ENCODE measurements at regions not wholly inside any gene's neighbourhood (a gene's known extent, or its start where the extent isn't known, plus 50 kb on each side); places are given as distances from the start of the nearest gene placed in this dataset.
"Not testable (repeated sequence)": the region's sequence is repeated elsewhere in the genome, so short reads cannot be mapped to it uniquely, and the experiment has no call there.

GRCh38 chr5:32842813-32843530 lies 131.9 kb downstream of the NPR3 start:
- DNase-seq (ENCODE audit: low read depth, low spot score) = no peak

GRCh38 chr5:32843531-32843895 lies 132.4 kb downstream of the NPR3 start:
- DNase-seq (ENCODE audit: low read depth, low spot score) = no peak

GRCh38 chr5:32845171-32845570 lies 134.1 kb downstream of the NPR3 start:
- DNase-seq (ENCODE audit: low read depth, low spot score) = no peak

GRCh38 chr5:32848120-32848519 lies 137.0 kb downstream of the NPR3 start:
- no peak for DNase-seq (ENCODE audit: low read depth, low spot score)

GRCh38 chr5:32848681-32849080 lies 137.6 kb downstream of the NPR3 start:
- no peak for DNase-seq (ENCODE audit: low read depth, low spot score)

- no peak for DNase-seq (ENCODE audit: low read depth, low spot score)
These were observed 139.8 kb downstream of the NPR3 start for GRCh38 chr5:32850817-32851496.

- DNase-seq (ENCODE audit: low read depth, low spot score) = peak; percentile 8
These were observed 140.5 kb downstream of the NPR3 start for GRCh38 chr5:32851559-32852173.

GRCh38 chr5:32852535-32852934 lies 141.4 kb downstream of the NPR3 start:
- DNase-seq (ENCODE audit: low read depth, low spot score) = peak; percentile 78

GRCh38 chr5:32852976-32853375 lies 141.9 kb downstream of the NPR3 start:
- DNase-seq (ENCODE audit: low read depth, low spot score) = no peak

- DNase-seq (ENCODE audit: low read depth, low spot score) = no peak
These were observed 143.4 kb downstream of the NPR3 start for GRCh38 chr5:32854473-32854872.

GRCh38 chr5:32859211-32859641 lies 148.1 kb downstream of the NPR3 start:
- no peak for DNase-seq (ENCODE audit: low read depth, low spot score)

GRCh38 chr5:32865475-32865874 lies 154.4 kb downstream of the NPR3 start:
- no peak for DNase-seq (ENCODE audit: low read depth, low spot score)

- no peak for DNase-seq (ENCODE audit: low read depth, low spot score)
These were observed 155.0 kb downstream of the NPR3 start for GRCh38 chr5:32866138-32866537.

- DNase-seq (ENCODE audit: low read depth, low spot score) = no peak
These were observed 158.1 kb downstream of the NPR3 start for GRCh38 chr5:32869216-32869615.

GRCh38 chr5:32876791-32877190 lies 165.7 kb downstream of the NPR3 start:
- no peak for DNase-seq (ENCODE audit: low read depth, low spot score)

- not testable (repeated sequence) for DNase-seq (ENCODE audit: low read depth, low spot score)
These were observed 168.2 kb downstream of the NPR3 start for GRCh38 chr5:32879364-32879763.

- no peak for DNase-seq (ENCODE audit: low read depth, low spot score)
These were observed 169.7 kb downstream of the NPR3 start for GRCh38 chr5:32880796-32881195.

GRCh38 chr5:32887390-32887789 lies 176.3 kb downstream of the NPR3 start:
- DNase-seq (ENCODE audit: low read depth, low spot score) = no peak

- DNase-seq (ENCODE audit: low read depth, low spot score) = no peak
These were observed 178.0 kb downstream of the NPR3 start for GRCh38 chr5:32889078-32889477.

- DNase-seq (ENCODE audit: low read depth, low spot score) = no peak
These were observed 192.5 kb downstream of the NPR3 start for GRCh38 chr5:32903613-32904012.

GRCh38 chr5:32908641-32909040 lies 197.5 kb downstream of the NPR3 start:
- DNase-seq (ENCODE audit: low read depth, low spot score) = no peak

GRCh38 chr5:32909207-32909606 lies 198.1 kb downstream of the NPR3 start:
- no peak for DNase-seq (ENCODE audit: low read depth, low spot score)

- peak; percentile 4 for DNase-seq (ENCODE audit: low read depth, low spot score)
These were observed 205.5 kb downstream of the NPR3 start for GRCh38 chr5:32916648-32917047.

Measured in ELF-1 (cell line).